H1 (cell line): ENCODE measurements at regions not wholly inside any gene's neighbourhood (a gene's known extent, or its start where the extent isn't known, plus 50 kb on each side); places are given as distances from the start of the nearest gene placed in this dataset.

ENCODE experiments used
- CTCF ChIA-PET: fragments of 300-600 bp; sonication (Branson Sonifier 250); formaldehyde crosslinking; loops from one replicate; lab custom pipeline; 2021; ENCODE audit not compliant: partially characterized antibody; lab: Charles Lee
- POLR2A ChIA-PET: fragments of 300-600 bp; sonication (Branson Sonifier 250); formaldehyde crosslinking; loops from one replicate; lab custom pipeline; 2021; ENCODE audit warnings: inconsistent platforms; ENCODE audit not compliant: partially characterized antibody; lab: Charles Lee
- DNase-seq, 2 experiments: peaks; one replicate each; pipeline versions ENCODE4 v3.0.0 to v3.0.0-alpha.2; 2010 to 2022; ENCODE audit warnings: low spot score in 2 of 2, low read depth in 1 of 2, mixed read lengths in 1 of 2
- FAIRE-seq: peaks from 2 replicates; lab custom pipeline; 2011; peaks lifted over from hg19 to GRCh38; lab: Jason Lieb, UNC
- H2AFZ ChIP-seq: 2 replicates; pipeline ENCODE4 v1.8.1; 2012; ENCODE audit warnings: low read length, inconsistent platforms
- H2AK5ac ChIP-seq: 2 replicates; pipeline ENCODE4 v1.6.1; 2013; ENCODE audit warnings: low read depth, low read length
- H2BK120ac ChIP-seq: replicated peaks from 2 replicates; pipeline ENCODE3; 2013; ENCODE audit warnings: low read depth, low read length, inconsistent platforms
- H2BK12ac ChIP-seq: 2 replicates; pipeline ENCODE4 v1.6.1; 2013; ENCODE audit warnings: low read depth, low read length
- H2BK15ac ChIP-seq: 2 replicates; pipeline ENCODE4 v1.6.1; 2013; ENCODE audit warnings: low read length
- H2BK20ac ChIP-seq: 2 replicates; pipeline ENCODE4 v1.6.1; 2013; ENCODE audit warnings: low read length
- H2BK5ac ChIP-seq: 2 replicates; pipeline ENCODE4 v1.6.1; 2013; ENCODE audit warnings: low read depth, low read length
- H3K14ac ChIP-seq: 2 replicates; pipeline ENCODE4 v1.6.1; 2013; ENCODE audit warnings: inconsistent platforms; ENCODE audit not compliant: insufficient read length
- H3K18ac ChIP-seq: 2 replicates; pipeline ENCODE4 v1.6.1; 2013; ENCODE audit warnings: low read length; ENCODE audit errors: extremely low read depth
- H3K23ac ChIP-seq: 2 replicates; pipeline ENCODE4 v1.6.1; 2013; ENCODE audit warnings: inconsistent platforms; ENCODE audit not compliant: insufficient read length
- H3K23me2 ChIP-seq: 2 replicates; pipeline ENCODE4 v1.6.1; 2013; ENCODE audit warnings: low read depth, low read length
- H3K27ac ChIP-seq: 2 replicates; pipeline ENCODE4 v1.6.1; 2011; ENCODE audit warnings: low read depth, low read length, inconsistent platforms
- H3K27me3 ChIP-seq, 4 experiments: replicated peaks in 1 of 4; 1 replicate in 1 of 4; 2 replicates in 3 of 4; pipeline versions ENCODE4 v1.6.1 to v1.8.1; 2011 to 2013; ENCODE audit warnings: low read length in 3 of 4, mild to moderate bottlenecking in 3 of 4, inconsistent platforms in 2 of 4, mixed read lengths in 2 of 4, moderate library complexity in 1 of 4; ENCODE audit not compliant: control insufficient read depth in 3 of 4, insufficient read depth in 3 of 4; ENCODE audit errors: extremely low read depth in 1 of 4
- H3K36me3 ChIP-seq, 4 experiments: 2 replicates each; pipeline versions ENCODE4 v1.6.1 to v1.8.1; 2011 to 2013; ENCODE audit warnings: mild to moderate bottlenecking in 4 of 4, low read length in 3 of 4, moderate library complexity in 2 of 4, control low read depth in 1 of 4, inconsistent platforms in 1 of 4; ENCODE audit not compliant: insufficient read depth in 4 of 4, control insufficient read depth in 2 of 4
- H3K4ac ChIP-seq: replicated peaks from 2 replicates; pipeline ENCODE3; 2013; ENCODE audit warnings: low read length, low read depth, mixed read lengths, inconsistent platforms; ENCODE audit not compliant: insufficient read length
- H3K4me1 ChIP-seq, 4 experiments: replicated peaks in 1 of 4; 1 replicate in 1 of 4; 2 replicates in 3 of 4; pipeline versions ENCODE4 v1.6.1 to v1.8.1; 2011 to 2013; ENCODE audit warnings: low read length in 3 of 4, inconsistent platforms in 2 of 4, mixed read lengths in 1 of 4; ENCODE audit not compliant: insufficient read depth in 4 of 4, control insufficient read depth in 3 of 4
- H3K4me2 ChIP-seq, 2 experiments: 2 replicates each; pipeline versions ENCODE4 v1.6.1 to v1.8.1; 2011 to 2013; ENCODE audit warnings: low read depth in 2 of 2, low read length in 2 of 2, control low read depth in 1 of 2, inconsistent platforms in 1 of 2, mild to moderate bottlenecking in 1 of 2; ENCODE audit not compliant: insufficient read depth in 1 of 2
- H3K4me3 ChIP-seq, 4 experiments: fragments of 200-600, 300-600 bp in 1 of 4; sonication (generic), shearing (Covaris generic), sonication (Bioruptor Twin) in 1 of 4; 2 replicates each; pipeline versions ENCODE4 v1.5.1 to v1.8.1; 2011 to 2016; ENCODE audit warnings: low read length in 4 of 4, low read depth in 3 of 4, control low read depth in 2 of 4, inconsistent platforms in 2 of 4, mild to moderate bottlenecking in 2 of 4, mixed read lengths in 1 of 4, moderate library complexity in 1 of 4; ENCODE audit not compliant: insufficient read depth in 2 of 4; ENCODE audit errors: extremely low read depth in 1 of 4
- H3K56ac ChIP-seq: replicated peaks from 2 replicates; pipeline ENCODE3; 2013; ENCODE audit warnings: low read depth, mild to moderate bottlenecking, mixed read lengths, low read length, inconsistent platforms; ENCODE audit not compliant: insufficient read length
- H3K79me1 ChIP-seq: 2 replicates; pipeline ENCODE4 v1.6.1; 2013; ENCODE audit warnings: low read depth, low read length, control low read depth
- H3K79me2 ChIP-seq, 2 experiments: 2 replicates each; pipeline versions ENCODE4 v1.6.1 to v1.8.1; 2012 to 2013; ENCODE audit warnings: low read length in 2 of 2, mild to moderate bottlenecking in 2 of 2, inconsistent platforms in 1 of 2; ENCODE audit not compliant: insufficient read depth in 2 of 2, control insufficient read depth in 1 of 2
- H3K9ac ChIP-seq, 4 experiments: replicated peaks in 1 of 4; 1 replicate in 1 of 4; 2 replicates in 3 of 4; pipeline versions ENCODE4 v1.6.1 to v1.8.1; 2011 to 2013; ENCODE audit warnings: low read depth in 3 of 4, low read length in 3 of 4, control low read depth in 2 of 4, mild to moderate bottlenecking in 2 of 4, moderate library complexity in 2 of 4, inconsistent platforms in 1 of 4; ENCODE audit errors: extremely low read depth in 1 of 4
- H3K9me3 ChIP-seq, 2 experiments: 2 replicates each; pipeline versions ENCODE4 v1.6.1 to v1.8.1; 2012 to 2013; ENCODE audit warnings: mild to moderate bottlenecking in 2 of 2, moderate library complexity in 2 of 2, control low read depth in 1 of 2, inconsistent platforms in 1 of 2, low read depth in 1 of 2, low read length in 1 of 2, mixed read lengths in 1 of 2; ENCODE audit not compliant: insufficient read depth in 2 of 2
- H4K20me1 ChIP-seq, 2 experiments: replicated peaks in 1 of 2; 2 replicates each; pipeline versions ENCODE3 to v1.8.1; 2011 to 2013; ENCODE audit warnings: inconsistent platforms in 2 of 2, low read length in 2 of 2, mild to moderate bottlenecking in 1 of 2; ENCODE audit not compliant: insufficient read depth in 2 of 2, control insufficient read depth in 1 of 2
- H4K5ac ChIP-seq: 2 replicates; pipeline ENCODE4 v1.6.1; 2013; ENCODE audit warnings: low read length, low read depth, mixed read lengths, inconsistent platforms; ENCODE audit not compliant: insufficient read length
- H4K8ac ChIP-seq: 2 replicates; pipeline ENCODE4 v1.8.0; 2013; ENCODE audit warnings: mild to moderate bottlenecking, moderate library complexity, low read length, inconsistent platforms; ENCODE audit not compliant: insufficient read depth; ENCODE audit errors: extremely low read depth
- H4K91ac ChIP-seq: replicated peaks from 2 replicates; pipeline ENCODE3; 2013; ENCODE audit warnings: low read length, mixed read lengths, inconsistent platforms; ENCODE audit not compliant: insufficient read length
- CEBPB ChIP-seq: IDR thresholded peaks from 2 replicates; pipeline ENCODE4 v1.6.1; 2012; ENCODE audit warnings: low read depth, low read length
- CREB1 ChIP-seq: IDR thresholded peaks from 2 replicates; pipeline ENCODE4 v1.6.1; 2012; ENCODE audit warnings: inconsistent platforms
- CTBP2 ChIP-seq: IDR thresholded peaks from 2 replicates; pipeline ENCODE4 v1.7.0; 2011; ENCODE audit warnings: borderline replicate concordance, mild to moderate bottlenecking, moderate library complexity, mixed read lengths, low read length; ENCODE audit not compliant: insufficient read depth, insufficient read length
- JUND ChIP-seq: IDR thresholded peaks from 2 replicates; pipeline ENCODE4 v1.6.1; 2011; ENCODE audit warnings: mild to moderate bottlenecking, improper control_type of control experiment, low read length
- POLR2AphosphoS5 ChIP-seq: IDR thresholded peaks from 2 replicates; pipeline ENCODE4 v1.6.1; 2011; ENCODE audit warnings: low read depth, low read length
- RBBP5 ChIP-seq: IDR thresholded peaks from 2 replicates; pipeline ENCODE4 v1.7.1; 2012; ENCODE audit warnings: low read depth, mild to moderate bottlenecking, inconsistent platforms, low read length, moderate library complexity, borderline replicate concordance
- SP2 ChIP-seq: IDR thresholded peaks from 2 replicates; pipeline ENCODE4 v1.6.1; 2012; ENCODE audit warnings: mild to moderate bottlenecking, low read length, inconsistent platforms
- TAF1 ChIP-seq: IDR thresholded peaks from 2 replicates; pipeline ENCODE4 v1.6.1; 2011; ENCODE audit warnings: mild to moderate bottlenecking, low read depth, low read length
- YY1 ChIP-seq: IDR thresholded peaks from 2 replicates; pipeline ENCODE4 v1.6.1; 2011; ENCODE audit warnings: low read depth, mild to moderate bottlenecking, low read length
- WGBS, 2 experiments: shearing (Covaris generic) in 1 of 2; methylation state at CpG; one replicate each; pipeline versions ENCODE4 v1.1.6 to v1.1.7; 2013 to 2015; ENCODE audit warnings: low lambda C conversion rate in 2 of 2, mixed read lengths in 2 of 2, inconsistent platforms in 1 of 2, low coverage in 1 of 2, missing lambda C conversion rate in 1 of 2; ENCODE audit not compliant: insufficient replicate concordance in 2 of 2, insufficient coverage in 1 of 2, insufficient read length in 1 of 2; ENCODE audit errors: extremely low coverage in 1 of 2, missing lambda C conversion rate in 1 of 2; 5-methylcytosine and 5-hydroxymethylcytosine counted together
- TF ChIP-seq, protein P1 (sequence below): IDR thresholded peaks from 2 replicates; pipeline ENCODE4 v1.6.1; 2012; ENCODE audit warnings: inconsistent platforms
- TF ChIP-seq, protein P2 (sequence below): IDR thresholded peaks from 2 replicates; pipeline ENCODE4 v1.6.1; 2012; ENCODE audit warnings: low read length, inconsistent platforms

DNA sequence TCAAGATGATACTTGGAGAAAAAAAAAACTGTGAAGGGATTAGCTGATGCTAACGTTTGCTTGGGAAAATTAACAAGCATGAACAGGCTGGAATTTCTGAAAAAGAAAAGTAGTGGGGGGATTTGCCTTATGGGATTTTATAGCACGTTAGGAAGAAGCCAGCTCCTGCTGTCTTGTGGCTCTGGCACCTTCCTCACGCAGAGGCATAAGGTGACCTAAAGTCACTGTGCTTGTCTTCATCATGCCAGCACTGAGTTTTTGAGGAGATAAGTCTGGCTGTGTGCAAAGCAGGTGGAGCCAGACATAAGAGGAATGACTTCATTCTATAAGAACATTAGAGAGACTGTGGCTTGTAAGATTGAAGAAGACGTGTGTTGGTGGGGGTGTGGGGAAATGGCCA lies 94.4 kb upstream of the MAP1B start:
- Histone ChIP-seq H3K23ac (no peak overlapping the region), H3K27ac (no peak overlapping the region), H2BK12ac (no peak overlapping the region)
- TF ChIP-seq, protein P1, sequence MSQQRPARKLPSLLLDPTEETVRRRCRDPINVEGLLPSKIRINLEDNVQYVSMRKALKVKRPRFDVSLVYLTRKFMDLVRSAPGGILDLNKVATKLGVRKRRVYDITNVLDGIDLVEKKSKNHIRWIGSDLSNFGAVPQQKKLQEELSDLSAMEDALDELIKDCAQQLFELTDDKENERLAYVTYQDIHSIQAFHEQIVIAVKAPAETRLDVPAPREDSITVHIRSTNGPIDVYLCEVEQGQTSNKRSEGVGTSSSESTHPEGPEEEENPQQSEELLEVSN, result no peak
- TF ChIP-seq CREB1, result no peak
- TF ChIP-seq YY1, result no peak
- no peak for TF ChIP-seq JUND
- TF ChIP-seq CTBP2, result no peak
- TF ChIP-seq RBBP5, result no peak
- TF ChIP-seq SP2, result no peak
- no peak for TF ChIP-seq CEBPB
- TF ChIP-seq TAF1, result no peak
- TF ChIP-seq, protein P2, sequence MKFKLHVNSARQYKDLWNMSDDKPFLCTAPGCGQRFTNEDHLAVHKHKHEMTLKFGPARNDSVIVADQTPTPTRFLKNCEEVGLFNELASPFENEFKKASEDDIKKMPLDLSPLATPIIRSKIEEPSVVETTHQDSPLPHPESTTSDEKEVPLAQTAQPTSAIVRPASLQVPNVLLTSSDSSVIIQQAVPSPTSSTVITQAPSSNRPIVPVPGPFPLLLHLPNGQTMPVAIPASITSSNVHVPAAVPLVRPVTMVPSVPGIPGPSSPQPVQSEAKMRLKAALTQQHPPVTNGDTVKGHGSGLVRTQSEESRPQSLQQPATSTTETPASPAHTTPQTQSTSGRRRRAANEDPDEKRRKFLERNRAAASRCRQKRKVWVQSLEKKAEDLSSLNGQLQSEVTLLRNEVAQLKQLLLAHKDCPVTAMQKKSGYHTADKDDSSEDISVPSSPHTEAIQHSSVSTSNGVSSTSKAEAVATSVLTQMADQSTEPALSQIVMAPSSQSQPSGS, result no peak
- TF ChIP-seq POLR2AphosphoS5, result no peak
- TF ChIP-seq, all 59 proteins: peak for 0
- Histone ChIP-seq H3K4ac (no peak overlapping the region), H4K5ac (no peak overlapping the region), H2BK15ac (no peak overlapping the region), H3K4me2 (no peak overlapping the region), H4K8ac (no peak overlapping the region), H2BK5ac (no peak overlapping the region), H3K4me1 (peaks cover 0 to 11% (median 4%) of the 10 kb centered on the region in 4 experiments; a peak in 4 of 7 replicates), H3K79me2 (no peaks in the 10 kb centered on the region), H2AK5ac (no peak overlapping the region), H2BK20ac (no peak overlapping the region), H3K36me3 (no peaks in the 10 kb centered on the region), H3K9ac (no peak overlapping the region), H4K91ac (no peak overlapping the region), H3K27me3 (no peaks in the 10 kb centered on the region), H2AFZ (no peak overlapping the region), H3K23me2 (no peaks in the 10 kb centered on the region), H4K20me1 (no peaks in the 10 kb centered on the region), H3K79me1 (no peaks in the 10 kb centered on the region; the same call in 1 of the 2 replicates), H2BK120ac (no peak overlapping the region), H3K9me3 (no peaks in the 10 kb centered on the region), H3K18ac (no peak overlapping the region), H3K14ac (no peak overlapping the region), H3K4me3 (no peak overlapping the region), H3K56ac (no peak overlapping the region)
- DNase-seq, result no peak
- CTCF ChIA-PET, result interaction anchor here (0.9 kb wide), 1 partner anchor 28 kb away, joined by 3 read pairs; no protein-coding TSS in a partner anchor
- FAIRE-seq, result no peak
- WGBS, 2 experiments, result 76% methylated on average over 4 of the region's 4 CpGs; no CpG with 5 or more reads in 1 of the 2 experiments
- POLR2A ChIA-PET, result no interaction called here
